HG03039 (cell line): ENCODE measurements at regions not wholly inside any gene's neighbourhood (a gene's known extent, or its start where the extent isn't known, plus 50 kb on each side); places are given as distances from the start of the nearest gene placed in this dataset.
"Not testable (repeated sequence)": the region's sequence is repeated elsewhere in the genome, so short reads cannot be mapped to it uniquely, and the experiment has no call there.

Source experiments
- ATAC-seq: cut with Tn5 transposase; IDR thresholded peaks from one replicate; pipeline ENCODE4 v1.9.1; 2021; ENCODE audit warnings: mild to moderate bottlenecking, moderate library complexity; ENCODE audit not compliant: unreplicated experiment

DNA sequence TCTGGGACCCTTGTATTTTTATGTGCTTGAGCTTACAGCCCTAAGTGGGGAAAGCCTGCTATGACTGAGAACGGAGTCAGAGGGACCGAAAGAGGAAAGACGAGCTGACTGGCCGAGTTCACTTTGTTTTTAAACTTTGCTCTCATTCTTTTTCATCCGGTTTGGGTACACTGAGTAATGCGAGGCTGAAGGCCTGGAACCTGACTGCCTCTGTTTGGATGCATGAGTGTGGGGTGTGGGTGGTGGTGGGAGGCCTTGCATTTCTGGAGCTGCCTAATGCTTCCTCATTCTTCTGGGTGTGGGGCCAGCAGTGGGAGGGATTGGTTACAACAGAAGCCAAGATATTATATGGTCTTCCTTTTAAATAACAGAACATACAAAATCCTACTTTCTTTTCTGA, 155.5 kb downstream of the BUB3 start:
- ATAC-seq, result no peak

DNA sequence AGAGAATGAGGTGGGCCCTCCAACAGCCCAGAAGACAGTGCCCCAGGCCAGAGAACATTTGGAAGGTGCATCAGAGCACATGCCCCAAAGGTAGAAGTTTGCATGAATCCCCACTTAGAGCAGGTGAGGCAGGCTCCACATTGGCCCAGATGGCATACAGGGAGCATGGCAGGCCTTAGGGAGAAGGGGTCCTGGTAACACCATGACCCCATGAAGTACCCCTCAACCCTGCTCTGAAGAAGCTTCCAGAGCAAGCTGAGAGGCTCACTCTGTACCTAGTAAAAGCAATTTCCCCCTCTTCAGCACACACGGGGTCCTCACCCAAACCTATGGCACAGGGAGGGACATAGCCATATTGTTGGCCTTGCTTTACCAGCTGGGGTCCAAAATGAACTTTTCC, 162.6 kb downstream of the BUB3 start:
- ATAC-seq, result no peak

- no peak for ATAC-seq
Observed at GRCh38 chr10:123318516-123318915, 164.3 kb downstream of the BUB3 start.

DNA sequence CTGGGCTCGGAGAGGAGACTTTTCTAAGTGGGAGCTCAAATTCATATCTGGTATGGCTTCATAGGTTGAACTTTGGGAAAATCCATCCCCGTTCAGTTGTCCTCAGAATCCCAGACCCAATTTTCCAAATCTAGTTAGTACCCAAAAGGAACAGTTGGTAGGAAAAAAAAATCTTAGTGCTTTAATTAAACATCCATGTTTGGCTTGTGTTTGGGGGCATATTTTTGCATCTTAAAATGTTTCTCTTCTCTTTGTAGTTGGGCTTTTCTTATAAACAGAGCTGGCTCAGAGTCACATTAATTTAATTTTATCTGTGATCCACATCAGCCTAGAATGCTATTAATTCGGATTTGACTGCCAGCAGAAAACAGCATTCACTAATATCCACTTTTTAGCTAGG, 165.9 kb downstream of the BUB3 start:
- ATAC-seq, result no peak

- no peak for ATAC-seq
Observed at GRCh38 chr10:123323884-123324283, 169.7 kb downstream of the BUB3 start.

GRCh38 chr10:123325663-123326190, 171.5 kb downstream of the BUB3 start:
- no peak for ATAC-seq

GRCh38 chr10:123326674-123327073, 172.5 kb downstream of the BUB3 start:
- ATAC-seq, result no peak

DNA sequence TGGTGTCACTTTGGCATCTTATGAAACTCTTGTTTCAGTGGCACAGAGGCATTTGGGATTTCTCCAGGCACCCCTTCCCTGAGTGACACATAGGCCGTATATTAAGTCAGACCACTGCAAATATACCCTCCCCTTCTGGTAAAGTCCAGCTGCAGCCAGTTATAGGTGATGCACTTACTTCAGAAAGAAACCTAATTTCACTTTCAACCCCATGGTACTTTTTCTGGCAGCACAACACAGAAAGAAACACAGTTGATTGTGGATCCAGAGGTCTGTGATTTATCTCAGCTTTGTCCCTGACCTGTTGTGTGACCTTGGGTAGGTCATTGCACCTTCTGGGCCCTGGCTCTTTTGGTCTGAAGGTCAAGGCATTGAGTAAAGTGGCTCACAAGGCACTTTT, 173.2 kb downstream of the BUB3 start:
- ATAC-seq, result no peak

DNA sequence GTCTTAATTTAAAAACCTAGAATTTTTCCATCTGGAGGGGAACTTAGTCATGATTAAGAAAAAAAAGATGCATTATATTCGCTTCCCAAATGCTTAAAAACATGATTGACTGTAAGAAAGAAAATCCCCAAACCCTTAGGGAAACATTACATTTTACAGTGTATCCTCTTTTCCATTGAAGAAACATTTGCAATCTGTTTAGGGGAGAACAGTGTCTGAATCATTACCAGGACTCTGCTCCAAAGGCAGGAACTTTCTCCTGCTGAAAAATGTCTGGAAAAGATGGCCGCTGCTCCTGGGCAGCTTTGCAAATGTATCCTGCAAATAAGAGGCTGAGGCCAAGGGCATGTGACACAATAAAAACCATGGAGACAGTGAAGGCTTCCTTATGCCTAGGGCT, 173.7 kb downstream of the BUB3 start:
- no peak for ATAC-seq

- ATAC-seq, result no peak
Observed at GRCh38 chr10:123331438-123331837, 177.2 kb downstream of the BUB3 start.

GRCh38 chr10:123346581-123346980, 192.4 kb downstream of the BUB3 start:
- no peak for ATAC-seq

DNA sequence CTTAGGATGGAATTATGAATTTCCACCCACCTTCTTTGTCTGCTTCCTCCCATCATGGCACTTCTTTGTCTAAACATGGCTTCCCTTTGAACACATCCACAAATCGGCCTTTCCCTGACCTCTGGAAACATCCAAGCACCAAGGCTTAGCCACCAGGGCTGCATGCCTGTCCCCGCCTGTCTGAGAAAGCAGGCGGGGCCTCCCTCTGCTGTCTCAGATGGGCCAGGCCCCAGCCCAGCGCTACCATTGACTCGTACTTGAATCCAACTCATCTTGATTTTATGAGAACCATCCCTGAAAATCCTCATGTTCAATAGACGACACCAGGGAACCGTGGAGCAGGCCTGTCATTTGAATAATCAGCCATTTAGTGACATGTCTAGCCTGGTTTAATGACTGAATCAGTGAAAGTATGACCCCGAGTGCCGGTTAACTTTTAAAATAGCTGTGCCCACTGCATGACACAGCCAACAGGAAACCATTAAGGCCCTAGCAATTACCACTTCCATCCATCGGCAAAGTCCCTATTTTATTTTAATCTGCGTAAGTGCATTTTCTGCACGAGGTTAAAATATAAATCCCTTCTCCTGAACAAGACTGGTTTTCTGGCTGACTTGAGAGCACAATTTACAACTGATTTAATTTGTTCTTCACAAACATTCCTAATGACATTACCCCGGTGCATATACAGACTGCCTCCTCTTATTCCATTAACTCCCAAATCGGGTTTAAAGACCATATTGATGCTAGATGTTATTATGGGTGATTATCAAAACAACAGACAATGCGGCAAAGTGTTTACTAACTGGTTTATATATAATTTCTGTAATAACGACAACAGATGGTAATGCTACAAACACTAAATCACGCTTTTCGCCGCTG, 194.7 kb downstream of the BUB3 start:
- no peak for ATAC-seq

DNA sequence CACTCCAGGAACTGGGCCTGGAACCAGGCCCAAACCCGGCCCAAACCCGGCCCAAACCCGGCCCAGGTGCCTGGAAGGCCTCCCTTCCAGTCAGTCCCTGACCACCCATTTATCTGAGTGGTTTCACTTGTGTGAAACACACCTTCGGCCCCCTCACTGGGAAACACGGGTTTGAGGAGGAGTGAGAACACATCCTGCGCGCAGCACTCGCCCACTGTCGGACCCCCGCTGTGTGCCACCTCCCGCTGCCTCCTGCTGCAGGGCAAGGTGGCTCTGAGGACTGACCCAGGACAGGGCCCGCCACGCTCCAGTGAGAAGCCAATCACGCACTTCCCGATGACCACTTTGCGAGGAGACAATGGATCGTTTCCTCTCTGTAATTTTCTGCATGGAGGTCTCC, 197.5 kb downstream of the BUB3 start:
- ATAC-seq, result no peak

DNA sequence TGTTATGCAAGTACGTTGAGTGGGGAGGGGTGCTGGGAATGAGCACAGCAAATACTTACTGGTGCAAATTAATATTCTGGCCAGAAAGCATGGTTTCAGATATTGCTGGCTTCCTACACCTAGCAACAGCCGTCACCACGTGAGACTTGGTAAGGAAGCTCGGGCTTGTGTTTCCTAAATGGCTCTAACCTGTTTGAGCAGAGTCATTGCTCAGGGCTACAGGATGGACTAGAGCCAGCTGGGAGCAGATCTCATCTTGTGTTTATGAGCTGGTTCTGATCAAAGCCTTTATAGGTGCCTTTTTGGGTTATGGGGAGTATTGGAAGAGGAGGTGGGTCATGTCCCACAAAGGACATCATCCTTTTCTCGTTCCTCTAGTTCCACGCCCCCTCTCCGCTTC, 200.3 kb downstream of the BUB3 start:
- no peak for ATAC-seq

DNA sequence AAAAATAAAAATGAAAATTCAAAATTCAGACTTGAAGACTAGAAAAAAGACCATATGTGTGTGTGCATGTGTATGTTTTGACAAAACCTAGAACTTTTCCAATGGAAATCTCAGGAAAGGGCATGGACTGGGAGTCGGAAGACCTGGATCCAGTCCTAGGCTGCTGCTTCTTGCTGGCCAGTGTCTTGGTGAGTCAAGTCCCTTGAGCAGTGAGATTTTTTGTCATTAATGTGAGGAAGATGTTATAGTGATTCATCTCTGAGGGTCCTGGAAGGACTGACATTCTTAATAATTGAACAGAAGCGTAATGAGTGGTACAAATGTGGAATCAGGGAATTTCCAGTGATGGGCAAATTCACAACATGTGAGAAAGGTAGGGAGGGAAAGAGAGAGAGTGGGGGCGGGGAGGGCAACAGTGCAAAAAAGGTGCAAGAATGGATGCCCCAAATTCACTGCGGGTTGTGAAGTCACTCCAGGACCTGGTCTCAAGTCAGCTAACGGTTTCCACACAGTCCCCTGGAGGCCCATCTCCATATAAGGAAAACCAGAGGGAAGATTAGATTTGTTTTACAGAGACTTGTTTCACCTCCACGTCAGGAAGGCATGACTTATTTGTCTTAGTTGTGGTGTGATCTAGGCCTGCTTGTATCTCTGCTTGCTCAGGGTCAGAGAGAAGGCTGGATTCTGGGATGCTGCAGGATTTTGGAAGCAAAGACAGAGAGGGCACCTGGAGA, 201.7 kb downstream of the BUB3 start:
- ATAC-seq, result no peak

- ATAC-seq, result no peak
Observed at GRCh38 chr10:123356799-123357198, 202.6 kb downstream of the BUB3 start.

DNA sequence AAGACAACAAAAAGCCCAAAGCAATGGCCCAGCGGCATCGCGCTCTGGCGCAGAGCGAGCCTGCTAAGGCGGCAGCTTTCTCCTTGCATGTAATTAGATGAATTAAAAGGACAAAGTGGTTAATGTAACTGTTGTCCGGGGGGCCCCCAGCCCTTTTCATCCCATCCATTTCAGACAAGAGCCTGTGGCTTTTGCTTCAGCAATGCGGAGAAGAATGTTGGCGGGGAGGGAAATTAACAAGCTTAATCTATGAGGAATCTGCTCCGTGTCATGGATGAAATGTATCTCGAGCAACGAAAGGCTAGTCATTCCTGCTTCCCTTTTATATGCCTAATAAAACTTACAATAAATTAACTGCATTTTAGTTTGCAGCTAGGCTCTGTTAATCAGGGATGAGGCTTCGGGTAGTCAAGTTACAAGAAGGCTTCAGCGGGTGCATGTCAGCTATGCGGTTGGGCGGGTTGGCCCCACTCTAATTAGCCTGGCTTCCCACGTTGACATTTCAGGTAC, 203.3 kb downstream of the BUB3 start:
- ATAC-seq, result no peak

- ATAC-seq, result no peak
Observed at GRCh38 chr10:123359539-123359938, 205.3 kb downstream of the BUB3 start.

GRCh38 chr10:123361832-123362231, 207.6 kb downstream of the BUB3 start:
- ATAC-seq, result no peak

GRCh38 chr10:123367195-123367594, 213.0 kb downstream of the BUB3 start:
- ATAC-seq, result no peak

DNA sequence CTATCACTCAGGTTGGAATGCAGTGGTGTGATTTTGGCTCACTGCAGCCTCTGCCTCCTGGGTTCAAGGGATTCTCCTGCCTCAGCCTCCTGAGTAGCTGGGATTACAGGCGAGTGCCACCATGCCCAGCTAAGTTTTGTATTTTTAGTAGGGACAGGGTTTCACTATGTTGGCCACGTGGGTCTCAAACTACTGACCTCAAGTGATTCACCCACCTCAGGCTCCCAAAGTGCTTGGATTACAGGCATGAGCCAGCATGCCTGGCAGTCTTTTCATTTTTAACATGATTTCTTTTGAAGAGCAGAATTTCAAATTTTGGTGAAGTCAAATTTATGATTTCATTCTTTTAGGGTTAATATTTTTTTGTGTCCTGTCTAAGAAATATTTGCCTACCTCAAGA, 217.4 kb downstream of the BUB3 start:
- not testable (repeated sequence) for ATAC-seq

DNA sequence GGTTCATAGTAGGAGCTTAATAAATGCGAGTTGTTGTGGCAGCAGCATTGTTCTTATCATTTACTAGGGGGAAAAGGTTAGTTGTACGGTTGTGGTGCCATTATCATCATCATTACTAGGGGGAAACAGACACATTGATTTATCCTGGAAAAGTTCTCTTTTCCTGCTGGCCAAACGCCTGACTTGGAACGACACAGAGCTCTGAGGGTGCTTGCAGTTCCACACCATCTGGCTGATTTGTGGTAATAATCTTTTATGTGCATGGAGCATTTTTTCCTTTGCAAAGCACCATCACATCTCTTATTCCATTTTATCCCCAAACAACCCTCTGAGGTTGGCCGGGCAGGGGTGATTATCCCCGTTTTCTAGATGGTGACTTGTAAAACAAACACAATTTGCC, 219.4 kb downstream of the BUB3 start:
- no peak for ATAC-seq
